ENCODE measurements at regions not wholly inside any gene's neighbourhood (a gene's known extent, or its start where the extent isn't known, plus 50 kb on each side); places are given as distances from the start of the nearest gene placed in this dataset.

GRCh38 chr5:171593976-171594375 is 174.5 kb downstream of the FGF18 start:
- no peak for TF ChIP-seq CTCF (IDR thresholded peaks at IDR 0.05; ENCODE audit: low read depth, low read length)
- no peak for TF ChIP-seq EZH2phosphoT487 (IDR thresholded peaks at IDR 0.05; ENCODE audit: low read depth)
